Transverse colon (tissue), 4 donors: ENCODE measurements at regions not wholly inside any gene's neighbourhood (a gene's known extent, or its start where the extent isn't known, plus 50 kb on each side); places are given as distances from the start of the nearest gene placed in this dataset.
"Not testable (repeated sequence)": the region's sequence is repeated elsewhere in the genome, so short reads cannot be mapped to it uniquely, and the experiment has no call there.

Experiments used
- CTCF ChIP-seq, 5 experiments: fragments of 200-600 bp in 3 of 5; fragments of 450-650 bp in 2 of 5; sonication (generic) in 3 of 5; IDR thresholded peaks; 1 replicate in 2 of 5; 2 replicates in 3 of 5; pipeline ENCODE4 v1.5.1; 2016 to 2017; ENCODE audit warnings: antibody characterized with exemption in 5 of 5, inconsistent platforms in 3 of 5, mild to moderate bottlenecking in 2 of 5, moderate library complexity in 1 of 5
- POLR2A ChIP-seq: fragments of 450-650 bp; IDR thresholded peaks from one replicate; pipeline ENCODE4 v1.6.1; 2016; ENCODE audit warnings: antibody characterized with exemption, mild to moderate bottlenecking, moderate library complexity
- POLR2AphosphoS5 ChIP-seq, 3 donors: sonication (generic); formaldehyde crosslinking; IDR thresholded peaks; one replicate each; pipeline ENCODE4 v1.6.1; 2016; ENCODE audit warnings: antibody characterized with exemption in 3 of 3

- TF ChIP-seq CTCF (IDR thresholded peaks at IDR 0.05); POLR2AphosphoS5 (IDR thresholded peaks at IDR 0.05); POLR2A: not testable (repeated sequence)
Measured at GRCh38 chrX:3914813-3915212, 201.4 kb upstream of the PRKX start.
